Progenitor cell of endocrine pancreas (in vitro differentiated cells): ENCODE measurements at regions not wholly inside any gene's neighbourhood (a gene's known extent, or its start where the extent isn't known, plus 50 kb on each side); places are given as distances from the start of the nearest gene placed in this dataset.

Experiments
- DNase-seq: peaks from one replicate; pipeline ENCODE4 v3.0.0; 2021; ENCODE audit warnings: low spot score; ENCODE audit not compliant: unreplicated experiment
- H3K27ac Mint-ChIP-seq: 2 replicates; pipeline ENCODE4 v1.8.0; 2021; ENCODE audit warnings: mild to moderate bottlenecking, moderate library complexity, mixed read lengths
- H3K27me3 Mint-ChIP-seq: 2 replicates; pipeline ENCODE4 v1.8.0; 2021; ENCODE audit warnings: mixed read lengths
- H3K36me3 Mint-ChIP-seq: 2 replicates; pipeline ENCODE4 v1.8.0; 2022; ENCODE audit warnings: mixed read lengths; ENCODE audit not compliant: insufficient read depth
- H3K4me1 Mint-ChIP-seq: 2 replicates; pipeline ENCODE4 v1.8.0; 2021; ENCODE audit warnings: low read depth, mixed read lengths
- H3K4me3 Mint-ChIP-seq: 2 replicates; pipeline ENCODE4 v1.8.0; 2021; ENCODE audit warnings: low read depth, mild to moderate bottlenecking, moderate library complexity, mixed read lengths
- H3K9me3 Mint-ChIP-seq: 2 replicates; pipeline ENCODE4 v1.8.0; 2021; ENCODE audit warnings: low read depth, mixed read lengths
- TF ChIP-seq, protein P1 (sequence below): fragments of 200-600 bp; sonication (generic); IDR thresholded peaks from one replicate; pipeline ENCODE4 v1.5.0; 2021; ENCODE audit warnings: antibody characterized with exemption, mild to moderate bottlenecking; ENCODE audit not compliant: unreplicated experiment

GRCh38 chr15:94731286-94731685 is 499.9 kb downstream of the MCTP2 start:
- Mint-ChIP-seq H3K9me3 (no peaks in the 10 kb centered on the region), H3K27me3 (peaks cover 5% of the 10 kb centered on the region), H3K4me3 (no peak overlapping the region), H3K4me1 (no peaks in the 10 kb centered on the region), H3K36me3 (no peaks in the 10 kb centered on the region), H3K27ac (no peak overlapping the region)
- no peak for DNase-seq
- TF ChIP-seq, protein P1, sequence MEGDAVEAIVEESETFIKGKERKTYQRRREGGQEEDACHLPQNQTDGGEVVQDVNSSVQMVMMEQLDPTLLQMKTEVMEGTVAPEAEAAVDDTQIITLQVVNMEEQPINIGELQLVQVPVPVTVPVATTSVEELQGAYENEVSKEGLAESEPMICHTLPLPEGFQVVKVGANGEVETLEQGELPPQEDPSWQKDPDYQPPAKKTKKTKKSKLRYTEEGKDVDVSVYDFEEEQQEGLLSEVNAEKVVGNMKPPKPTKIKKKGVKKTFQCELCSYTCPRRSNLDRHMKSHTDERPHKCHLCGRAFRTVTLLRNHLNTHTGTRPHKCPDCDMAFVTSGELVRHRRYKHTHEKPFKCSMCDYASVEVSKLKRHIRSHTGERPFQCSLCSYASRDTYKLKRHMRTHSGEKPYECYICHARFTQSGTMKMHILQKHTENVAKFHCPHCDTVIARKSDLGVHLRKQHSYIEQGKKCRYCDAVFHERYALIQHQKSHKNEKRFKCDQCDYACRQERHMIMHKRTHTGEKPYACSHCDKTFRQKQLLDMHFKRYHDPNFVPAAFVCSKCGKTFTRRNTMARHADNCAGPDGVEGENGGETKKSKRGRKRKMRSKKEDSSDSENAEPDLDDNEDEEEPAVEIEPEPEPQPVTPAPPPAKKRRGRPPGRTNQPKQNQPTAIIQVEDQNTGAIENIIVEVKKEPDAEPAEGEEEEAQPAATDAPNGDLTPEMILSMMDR: no peak

GRCh38 chr15:94734460-94734859 is 503.1 kb downstream of the MCTP2 start:
- no peak for DNase-seq
- no peak overlapping the region for H3K27ac Mint-ChIP-seq
- TF ChIP-seq, protein P1: no peak
- no peaks in the 10 kb centered on the region for H3K36me3 Mint-ChIP-seq
- no peaks in the 10 kb centered on the region for H3K4me1 Mint-ChIP-seq
- H3K4me3 Mint-ChIP-seq: no peak overlapping the region
- no peaks in the 10 kb centered on the region for H3K9me3 Mint-ChIP-seq
- peaks cover 4% of the 10 kb centered on the region for H3K27me3 Mint-ChIP-seq

GRCh38 chr15:94736236-94736635 is 504.9 kb downstream of the MCTP2 start:
- peaks cover 4% of the 10 kb centered on the region for H3K27me3 Mint-ChIP-seq
- no peaks in the 10 kb centered on the region for H3K9me3 Mint-ChIP-seq
- no peaks in the 10 kb centered on the region for H3K36me3 Mint-ChIP-seq
- no peak overlapping the region for H3K4me3 Mint-ChIP-seq
- TF ChIP-seq, protein P1: no peak
- no peaks in the 10 kb centered on the region for H3K4me1 Mint-ChIP-seq
- no peak overlapping the region for H3K27ac Mint-ChIP-seq
- DNase-seq: no peak

GRCh38 chr15:94739639-94740038 is 508.3 kb downstream of the MCTP2 start:
- Mint-ChIP-seq H3K4me3 (no peak overlapping the region), H3K27ac (no peak overlapping the region), H3K27me3 (peaks cover 13% of the 10 kb centered on the region), H3K36me3 (no peaks in the 10 kb centered on the region), H3K4me1 (no peaks in the 10 kb centered on the region), H3K9me3 (no peaks in the 10 kb centered on the region)
- TF ChIP-seq, protein P1: no peak
- no peak for DNase-seq

- Mint-ChIP-seq H3K4me1 (no peaks in the 10 kb centered on the region), H3K36me3 (no peaks in the 10 kb centered on the region), H3K9me3 (no peaks in the 10 kb centered on the region), H3K27ac (no peak overlapping the region), H3K27me3 (peaks cover 16% of the 10 kb centered on the region), H3K4me3 (no peak overlapping the region)
- TF ChIP-seq, protein P1: no peak
- no peak for DNase-seq
Observed at GRCh38 chr15:94740469-94740868, 509.1 kb downstream of the MCTP2 start.
